Osteocyte (in vitro differentiated cells): ENCODE measurements at regions not wholly inside any gene's neighbourhood (a gene's known extent, or its start where the extent isn't known, plus 50 kb on each side); places are given as distances from the start of the nearest gene placed in this dataset.
A peak's percentile ranks its signal among the peaks of the same experiment; 100 is the strongest.

Source experiments
- DNase-seq: peaks from one replicate; pipeline ENCODE4 v3.0.0; 2021; ENCODE audit warnings: mixed read lengths; ENCODE audit not compliant: unreplicated experiment; ENCODE audit errors: extremely low spot score
- H3K27ac Mint-ChIP-seq: one replicate; pipeline ENCODE4 v1.8.0; 2021; ENCODE audit warnings: mild to moderate bottlenecking, mixed read lengths; ENCODE audit not compliant: unreplicated experiment
- H3K27me3 Mint-ChIP-seq: one replicate; pipeline ENCODE4 v1.8.0; 2021; ENCODE audit warnings: mixed read lengths; ENCODE audit not compliant: unreplicated experiment
- H3K36me3 Mint-ChIP-seq: one replicate; pipeline ENCODE4 v1.8.0; 2021; ENCODE audit warnings: mixed read lengths; ENCODE audit not compliant: unreplicated experiment
- H3K4me1 Mint-ChIP-seq: one replicate; pipeline ENCODE4 v1.8.0; 2021; ENCODE audit warnings: mixed read lengths; ENCODE audit not compliant: unreplicated experiment
- H3K4me3 Mint-ChIP-seq: one replicate; pipeline ENCODE4 v1.8.0; 2021; ENCODE audit warnings: mild to moderate bottlenecking, moderate library complexity, mixed read lengths; ENCODE audit not compliant: unreplicated experiment
- H3K9me3 Mint-ChIP-seq: one replicate; pipeline ENCODE4 v1.8.0; 2021; ENCODE audit warnings: mixed read lengths; ENCODE audit not compliant: unreplicated experiment
- CTCF ChIP-seq: fragments of 200-600 bp; sonication (generic); IDR thresholded peaks from 2 replicates; pipeline ENCODE4 v1.5.0; 2021; ENCODE audit warnings: antibody characterized with exemption, mild to moderate bottlenecking, moderate library complexity

- peak; percentile 79 for DNase-seq
- no peak for TF ChIP-seq CTCF
- Mint-ChIP-seq H3K4me1 (no peaks in the 10 kb centered on the region), H3K4me3 (no peak overlapping the region), H3K9me3 (peaks cover 7% of the 10 kb centered on the region), H3K36me3 (no peaks in the 10 kb centered on the region), H3K27me3 (peaks cover 12% of the 10 kb centered on the region), H3K27ac (no peak overlapping the region)
Measured at GRCh38 chr7:157467496-157468212, 130.8 kb downstream of the DNAJB6 start.

GRCh38 chr7:157468221-157469111, 131.7 kb downstream of the DNAJB6 start:
- Mint-ChIP-seq H3K27ac (no peak overlapping the region), H3K4me3 (no peak overlapping the region), H3K27me3 (peaks cover 12% of the 10 kb centered on the region), H3K9me3 (peaks cover 14% of the 10 kb centered on the region), H3K36me3 (no peaks in the 10 kb centered on the region), H3K4me1 (no peaks in the 10 kb centered on the region)
- TF ChIP-seq CTCF, result no peak
- peak; percentile 74 for DNase-seq

- Mint-ChIP-seq H3K4me3 (no peak overlapping the region), H3K4me1 (no peaks in the 10 kb centered on the region), H3K36me3 (no peaks in the 10 kb centered on the region), H3K27ac (no peak overlapping the region), H3K9me3 (peaks cover 19% of the 10 kb centered on the region), H3K27me3 (peaks cover 9% of the 10 kb centered on the region)
- no peak for TF ChIP-seq CTCF
- peak; percentile 82 for DNase-seq
Measured at GRCh38 chr7:157469181-157470016, 132.6 kb downstream of the DNAJB6 start.

GRCh38 chr7:157470017-157470322, 133.2 kb downstream of the DNAJB6 start:
- no peaks in the 10 kb centered on the region for H3K36me3 Mint-ChIP-seq
- TF ChIP-seq CTCF, result no peak
- no peak overlapping the region for H3K27ac Mint-ChIP-seq
- no peaks in the 10 kb centered on the region for H3K4me1 Mint-ChIP-seq
- H3K4me3 Mint-ChIP-seq, result no peak overlapping the region
- no peak for DNase-seq
- peaks cover 9% of the 10 kb centered on the region for H3K27me3 Mint-ChIP-seq
- H3K9me3 Mint-ChIP-seq, result peaks cover 19% of the 10 kb centered on the region
